GM12865 (cell line): ENCODE measurements at regions not wholly inside any gene's neighbourhood (a gene's known extent, or its start where the extent isn't known, plus 50 kb on each side); places are given as distances from the start of the nearest gene placed in this dataset.
"Not testable (repeated sequence)": the region's sequence is repeated elsewhere in the genome, so short reads cannot be mapped to it uniquely, and the experiment has no call there.

Experiments
- DNase-seq: peaks from one replicate; pipeline ENCODE4 v3.0.0; 2010; ENCODE audit warnings: low read depth
- H3K4me3 ChIP-seq: 2 replicates; pipeline ENCODE4 v1.5.1; 2011; ENCODE audit warnings: mild to moderate bottlenecking, low read depth, low read length, control low read depth
- TF ChIP-seq, protein P1 (sequence below): IDR thresholded peaks from 2 replicates; pipeline ENCODE4 v1.5.1; 2011; ENCODE audit warnings: low read length, control low read depth, low read depth, inconsistent platforms; ENCODE audit not compliant: insufficient read depth; ENCODE audit errors: missing control alignments

GRCh38 chr4:66930206-66930605 is 615.1 kb downstream of the CENPC start:
- DNase-seq = no peak
- TF ChIP-seq, protein P1, sequence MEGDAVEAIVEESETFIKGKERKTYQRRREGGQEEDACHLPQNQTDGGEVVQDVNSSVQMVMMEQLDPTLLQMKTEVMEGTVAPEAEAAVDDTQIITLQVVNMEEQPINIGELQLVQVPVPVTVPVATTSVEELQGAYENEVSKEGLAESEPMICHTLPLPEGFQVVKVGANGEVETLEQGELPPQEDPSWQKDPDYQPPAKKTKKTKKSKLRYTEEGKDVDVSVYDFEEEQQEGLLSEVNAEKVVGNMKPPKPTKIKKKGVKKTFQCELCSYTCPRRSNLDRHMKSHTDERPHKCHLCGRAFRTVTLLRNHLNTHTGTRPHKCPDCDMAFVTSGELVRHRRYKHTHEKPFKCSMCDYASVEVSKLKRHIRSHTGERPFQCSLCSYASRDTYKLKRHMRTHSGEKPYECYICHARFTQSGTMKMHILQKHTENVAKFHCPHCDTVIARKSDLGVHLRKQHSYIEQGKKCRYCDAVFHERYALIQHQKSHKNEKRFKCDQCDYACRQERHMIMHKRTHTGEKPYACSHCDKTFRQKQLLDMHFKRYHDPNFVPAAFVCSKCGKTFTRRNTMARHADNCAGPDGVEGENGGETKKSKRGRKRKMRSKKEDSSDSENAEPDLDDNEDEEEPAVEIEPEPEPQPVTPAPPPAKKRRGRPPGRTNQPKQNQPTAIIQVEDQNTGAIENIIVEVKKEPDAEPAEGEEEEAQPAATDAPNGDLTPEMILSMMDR = no peak
- no peak overlapping the region for H3K4me3 ChIP-seq

- no peak for DNase-seq
Measured at GRCh38 chr4:66929748-66930147, 615.6 kb downstream of the CENPC start.

GRCh38 chr4:66928881-66929280 is 616.4 kb downstream of the CENPC start:
- DNase-seq, H3K4me3 ChIP-seq: not testable (repeated sequence)

More at GRCh38 chr4:66929748-66930147, 615.6 kb downstream of the CENPC start:
- TF ChIP-seq, protein P1 = no peak
- no peak overlapping the region for H3K4me3 ChIP-seq

DNA sequence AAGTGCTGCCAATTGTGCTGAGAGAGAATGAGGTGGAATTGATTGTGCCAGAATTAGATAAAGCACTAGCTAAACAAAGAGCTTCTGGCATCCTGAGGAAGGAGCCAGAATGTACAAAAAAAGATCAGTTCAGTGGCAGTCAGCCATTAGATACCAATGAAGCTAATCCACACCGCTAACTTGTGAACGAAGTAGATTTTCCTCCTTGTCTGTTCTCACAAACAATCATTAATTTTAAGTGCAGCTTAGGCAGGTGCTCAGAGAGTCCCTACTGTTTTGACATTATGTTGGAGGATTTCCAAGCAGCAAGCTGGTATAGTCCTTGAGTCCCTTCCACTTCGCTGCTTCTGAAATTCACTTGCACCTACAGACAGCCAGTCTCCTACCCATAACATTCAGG is 617.4 kb downstream of the CENPC start:
- no peak for DNase-seq
- TF ChIP-seq, protein P1 = no peak
- no peak overlapping the region for H3K4me3 ChIP-seq

DNA sequence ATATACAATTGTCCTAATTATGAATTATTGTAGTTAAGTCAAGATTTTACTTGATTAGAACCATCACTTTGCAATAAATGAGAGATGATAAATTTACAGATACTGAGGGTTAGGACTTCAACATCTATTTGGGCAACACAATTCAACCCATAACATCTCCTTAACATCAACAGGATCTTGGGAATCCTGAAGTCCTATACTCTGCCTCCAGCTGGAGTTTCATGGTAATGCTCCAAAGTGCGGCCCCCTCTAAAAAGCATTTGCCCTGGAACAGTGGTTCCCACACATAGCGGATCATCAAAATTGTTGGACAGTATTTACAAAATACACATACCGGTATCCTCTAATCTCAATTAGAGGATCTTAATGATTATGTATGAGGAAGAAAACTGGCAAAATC is 618.6 kb downstream of the CENPC start:
- DNase-seq = no peak
- TF ChIP-seq, protein P1 = no peak
- no peak overlapping the region for H3K4me3 ChIP-seq

GRCh38 chr4:66923081-66923865 is 622.0 kb downstream of the CENPC start:
- no peak for DNase-seq
- no peak overlapping the region for H3K4me3 ChIP-seq
- TF ChIP-seq, protein P1 = no peak

DNA sequence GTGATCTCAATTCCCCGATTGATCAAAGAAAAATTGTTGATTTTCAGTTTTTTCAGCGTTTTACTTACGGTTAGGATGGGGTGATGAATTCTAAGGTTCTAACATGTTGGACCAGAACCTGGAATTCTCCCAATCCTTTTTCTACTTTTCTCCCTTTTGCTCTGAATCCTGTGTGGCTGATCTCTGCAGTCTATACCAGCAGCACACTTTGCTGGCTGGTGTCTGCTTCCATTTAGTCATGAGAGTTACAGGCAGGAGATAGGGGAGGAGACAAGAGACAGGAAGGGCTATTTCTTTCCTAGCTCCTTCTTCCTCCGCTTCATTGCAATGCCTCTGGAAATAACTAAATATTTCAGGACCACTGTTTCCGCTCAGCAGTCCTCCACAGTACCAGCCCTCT is 623.9 kb downstream of the CENPC start:
- no peak for DNase-seq
- no peak overlapping the region for H3K4me3 ChIP-seq
- TF ChIP-seq, protein P1 = no peak
